ENCODE measurements at regions not wholly inside any gene's neighbourhood (a gene's known extent, or its start where the extent isn't known, plus 50 kb on each side); places are given as distances from the start of the nearest gene placed in this dataset.

- no peaks in the 10 kb centered on the region for H4K20me1 ChIP-seq (ENCODE audit: insufficient read depth, low read length)
- no peak overlapping the region for H3K4me3 ChIP-seq (ENCODE audit: insufficient read depth, low read depth, low read length)
- no peak overlapping the region for H3K9ac ChIP-seq (ENCODE audit: low read length)
- FAIRE-seq (no peak), DNase-seq (ENCODE audit: low read depth) (no peak)
- TF ChIP-seq, protein P1, sequence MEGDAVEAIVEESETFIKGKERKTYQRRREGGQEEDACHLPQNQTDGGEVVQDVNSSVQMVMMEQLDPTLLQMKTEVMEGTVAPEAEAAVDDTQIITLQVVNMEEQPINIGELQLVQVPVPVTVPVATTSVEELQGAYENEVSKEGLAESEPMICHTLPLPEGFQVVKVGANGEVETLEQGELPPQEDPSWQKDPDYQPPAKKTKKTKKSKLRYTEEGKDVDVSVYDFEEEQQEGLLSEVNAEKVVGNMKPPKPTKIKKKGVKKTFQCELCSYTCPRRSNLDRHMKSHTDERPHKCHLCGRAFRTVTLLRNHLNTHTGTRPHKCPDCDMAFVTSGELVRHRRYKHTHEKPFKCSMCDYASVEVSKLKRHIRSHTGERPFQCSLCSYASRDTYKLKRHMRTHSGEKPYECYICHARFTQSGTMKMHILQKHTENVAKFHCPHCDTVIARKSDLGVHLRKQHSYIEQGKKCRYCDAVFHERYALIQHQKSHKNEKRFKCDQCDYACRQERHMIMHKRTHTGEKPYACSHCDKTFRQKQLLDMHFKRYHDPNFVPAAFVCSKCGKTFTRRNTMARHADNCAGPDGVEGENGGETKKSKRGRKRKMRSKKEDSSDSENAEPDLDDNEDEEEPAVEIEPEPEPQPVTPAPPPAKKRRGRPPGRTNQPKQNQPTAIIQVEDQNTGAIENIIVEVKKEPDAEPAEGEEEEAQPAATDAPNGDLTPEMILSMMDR (IDR thresholded peaks at IDR 0.05; ENCODE audit: insufficient read depth, low read depth, low read length), result no peak
- no peak for TF ChIP-seq EZH2 (IDR thresholded peaks at IDR 0.05; ENCODE audit: insufficient read depth, low read length)
- Mint-ChIP-seq H3K36me3 (ENCODE audit: low read depth, unreplicated experiment) (no peaks in the 10 kb centered on the region), H3K9me3 (ENCODE audit: unreplicated experiment) (peaks cover 7% of the 10 kb centered on the region), H3K4me3 (ENCODE audit: unreplicated experiment) (no peak overlapping the region), H3K27me3 (ENCODE audit: low read depth, unreplicated experiment) (no peaks in the 10 kb centered on the region), H3K4me1 (ENCODE audit: low read depth, unreplicated experiment) (no peaks in the 10 kb centered on the region), H3K27ac (ENCODE audit: unreplicated experiment) (no peak overlapping the region)
- H3K27me3 ChIP-seq (ENCODE audit: insufficient read depth, low read length), result no peaks in the 10 kb centered on the region
- no peaks in the 10 kb centered on the region for H3K4me1 ChIP-seq (ENCODE audit: insufficient read depth, low read length)
- H3K36me3 ChIP-seq (ENCODE audit: insufficient read depth, low read length), result no peaks in the 10 kb centered on the region
- H3K27ac ChIP-seq (ENCODE audit: low read depth, low read length), result no peak overlapping the region
- H3K9me3 ChIP-seq (ENCODE audit: insufficient read depth, low read depth, low read length), result no peaks in the 10 kb centered on the region
- no peak overlapping the region for H3K4me2 ChIP-seq (ENCODE audit: low read length)
- H3K79me2 ChIP-seq (ENCODE audit: insufficient read depth, low read length), result no peaks in the 10 kb centered on the region
- H2AFZ ChIP-seq (ENCODE audit: low read depth, low read length), result no peak overlapping the region
Measured at GRCh38 chr2:200013906-200014305, 58.5 kb downstream of the MAIP1 start.

GRCh38 chr2:200021449-200022114 lies 66.2 kb downstream of the MAIP1 start:
- Histone ChIP-seq H3K79me2 (ENCODE audit: insufficient read depth, low read length) (no peaks in the 10 kb centered on the region), H3K4me3 (ENCODE audit: insufficient read depth, low read depth, low read length) (no peak overlapping the region), H2AFZ (ENCODE audit: low read depth, low read length) (no peak overlapping the region), H3K9me3 (ENCODE audit: insufficient read depth, low read depth, low read length) (no peaks in the 10 kb centered on the region), H3K9ac (ENCODE audit: low read length) (no peak overlapping the region), H3K27me3 (ENCODE audit: insufficient read depth, low read length) (no peaks in the 10 kb centered on the region), H4K20me1 (ENCODE audit: insufficient read depth, low read length) (no peaks in the 10 kb centered on the region), H3K4me2 (ENCODE audit: low read length) (no peak overlapping the region), H3K36me3 (ENCODE audit: insufficient read depth, low read length) (no peaks in the 10 kb centered on the region), H3K27ac (ENCODE audit: low read depth, low read length) (no peak overlapping the region), H3K4me1 (ENCODE audit: insufficient read depth, low read length) (no peaks in the 10 kb centered on the region)
- Mint-ChIP-seq H3K27ac (ENCODE audit: unreplicated experiment) (no peak overlapping the region), H3K4me1 (ENCODE audit: low read depth, unreplicated experiment) (peaks cover 6% of the 10 kb centered on the region), H3K36me3 (ENCODE audit: low read depth, unreplicated experiment) (no peaks in the 10 kb centered on the region), H3K27me3 (ENCODE audit: low read depth, unreplicated experiment) (no peaks in the 10 kb centered on the region), H3K4me3 (ENCODE audit: unreplicated experiment) (no peak overlapping the region), H3K9me3 (ENCODE audit: unreplicated experiment) (peaks cover 7% of the 10 kb centered on the region)
- FAIRE-seq, result no peak
- no peak for DNase-seq (ENCODE audit: low read depth)
- TF ChIP-seq, protein P1 (IDR thresholded peaks at IDR 0.05; ENCODE audit: insufficient read depth, low read depth, low read length), result no peak
- no peak for TF ChIP-seq EZH2 (IDR thresholded peaks at IDR 0.05; ENCODE audit: insufficient read depth, low read length)

DNA sequence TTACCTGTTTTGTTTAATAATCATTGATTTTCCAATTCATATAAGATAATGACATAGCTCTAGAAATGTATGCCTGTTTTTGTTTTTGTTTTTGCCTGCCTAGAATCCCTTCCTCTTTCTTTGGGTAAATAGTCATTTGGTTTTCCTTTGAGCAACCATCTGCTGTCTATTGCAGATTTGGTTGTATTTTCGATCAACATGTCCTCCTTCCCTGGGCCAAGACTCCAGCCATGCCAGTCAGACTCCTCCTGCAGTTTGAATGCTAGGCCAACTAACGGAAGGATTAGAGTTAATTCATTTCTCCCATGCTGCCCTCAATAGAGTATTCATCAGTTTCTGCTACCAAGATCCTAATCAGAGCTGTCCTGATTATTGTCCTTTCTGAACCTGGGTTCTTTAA lies 67.1 kb downstream of the MAIP1 start:
- H3K36me3 ChIP-seq (ENCODE audit: insufficient read depth, low read length), result no peaks in the 10 kb centered on the region
- no peak overlapping the region for H3K27ac ChIP-seq (ENCODE audit: low read depth, low read length)
- H4K20me1 ChIP-seq (ENCODE audit: insufficient read depth, low read length), result no peaks in the 10 kb centered on the region
- Mint-ChIP-seq H3K27ac (ENCODE audit: unreplicated experiment) (no peak overlapping the region), H3K4me3 (ENCODE audit: unreplicated experiment) (no peak overlapping the region), H3K4me1 (ENCODE audit: low read depth, unreplicated experiment) (peaks cover 6% of the 10 kb centered on the region), H3K9me3 (ENCODE audit: unreplicated experiment) (peaks cover 5% of the 10 kb centered on the region), H3K27me3 (ENCODE audit: low read depth, unreplicated experiment) (no peaks in the 10 kb centered on the region), H3K36me3 (ENCODE audit: low read depth, unreplicated experiment) (no peaks in the 10 kb centered on the region)
- no peak for DNase-seq (ENCODE audit: low read depth)
- H3K4me1 ChIP-seq (ENCODE audit: insufficient read depth, low read length), result no peaks in the 10 kb centered on the region
- no peak overlapping the region for H3K4me2 ChIP-seq (ENCODE audit: low read length)
- TF ChIP-seq, protein P1 (IDR thresholded peaks at IDR 0.05; ENCODE audit: insufficient read depth, low read depth, low read length), result no peak
- TF ChIP-seq EZH2 (IDR thresholded peaks at IDR 0.05; ENCODE audit: insufficient read depth, low read length), result no peak
- no peaks in the 10 kb centered on the region for H3K9me3 ChIP-seq (ENCODE audit: insufficient read depth, low read depth, low read length)
- no peak for FAIRE-seq
- no peak overlapping the region for H3K9ac ChIP-seq (ENCODE audit: low read length)
- no peaks in the 10 kb centered on the region for H3K27me3 ChIP-seq (ENCODE audit: insufficient read depth, low read length)
- H3K79me2 ChIP-seq (ENCODE audit: insufficient read depth, low read length), result no peaks in the 10 kb centered on the region
- no peak overlapping the region for H3K4me3 ChIP-seq (ENCODE audit: insufficient read depth, low read depth, low read length)
- no peak overlapping the region for H2AFZ ChIP-seq (ENCODE audit: low read depth, low read length)

Data from astrocyte (in vitro differentiated cells and primary cell).